ENCODE measurements at regions not wholly inside any gene's neighbourhood (a gene's known extent, or its start where the extent isn't known, plus 50 kb on each side); places are given as distances from the start of the nearest gene placed in this dataset.

DNA sequence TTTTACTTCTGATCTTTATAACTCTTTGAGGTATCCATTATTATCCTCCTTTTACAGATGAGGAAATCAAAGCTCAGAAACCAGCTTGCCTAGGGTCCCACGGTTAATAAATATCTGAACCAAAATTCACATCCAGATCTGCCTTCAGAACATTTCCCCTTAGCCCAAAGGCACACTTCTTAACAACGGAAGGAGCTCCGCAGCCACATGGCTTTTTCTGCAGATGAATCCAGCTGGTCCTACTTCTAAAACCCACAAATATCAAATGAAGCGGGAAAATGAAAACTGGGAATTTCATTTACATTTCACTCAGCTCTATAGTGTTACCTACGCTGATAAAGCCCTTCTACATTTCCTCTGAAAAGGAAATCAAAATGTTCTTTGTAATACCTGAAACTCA is 357.0 kb upstream of the ID2 start:
- TF ChIP-seq, protein P1, sequence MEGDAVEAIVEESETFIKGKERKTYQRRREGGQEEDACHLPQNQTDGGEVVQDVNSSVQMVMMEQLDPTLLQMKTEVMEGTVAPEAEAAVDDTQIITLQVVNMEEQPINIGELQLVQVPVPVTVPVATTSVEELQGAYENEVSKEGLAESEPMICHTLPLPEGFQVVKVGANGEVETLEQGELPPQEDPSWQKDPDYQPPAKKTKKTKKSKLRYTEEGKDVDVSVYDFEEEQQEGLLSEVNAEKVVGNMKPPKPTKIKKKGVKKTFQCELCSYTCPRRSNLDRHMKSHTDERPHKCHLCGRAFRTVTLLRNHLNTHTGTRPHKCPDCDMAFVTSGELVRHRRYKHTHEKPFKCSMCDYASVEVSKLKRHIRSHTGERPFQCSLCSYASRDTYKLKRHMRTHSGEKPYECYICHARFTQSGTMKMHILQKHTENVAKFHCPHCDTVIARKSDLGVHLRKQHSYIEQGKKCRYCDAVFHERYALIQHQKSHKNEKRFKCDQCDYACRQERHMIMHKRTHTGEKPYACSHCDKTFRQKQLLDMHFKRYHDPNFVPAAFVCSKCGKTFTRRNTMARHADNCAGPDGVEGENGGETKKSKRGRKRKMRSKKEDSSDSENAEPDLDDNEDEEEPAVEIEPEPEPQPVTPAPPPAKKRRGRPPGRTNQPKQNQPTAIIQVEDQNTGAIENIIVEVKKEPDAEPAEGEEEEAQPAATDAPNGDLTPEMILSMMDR (IDR thresholded peaks at IDR 0.05 in 4 of 5, conservative IDR thresholded peaks at IDR 0.05 in 1 of 5): no peak
- TF ChIP-seq POLR2A (IDR thresholded peaks at IDR 0.05): no peak
